Hippocampal formation (tissue), 2 donors: ENCODE measurements at regions not wholly inside any gene's neighbourhood (a gene's known extent, or its start where the extent isn't known, plus 50 kb on each side); places are given as distances from the start of the nearest gene placed in this dataset.
"Not testable (repeated sequence)": the region's sequence is repeated elsewhere in the genome, so short reads cannot be mapped to it uniquely, and the experiment has no call there.

Experiments used
- DNase-seq, 2 donors: peaks; one replicate each; lab custom pipeline; 2025; lab: John Stamatoyannopoulos, UW

- DNase-seq: no peak
These were observed 165.1 kb upstream of the MGAT4C start for GRCh38 chr12:86421333-86421732.

- DNase-seq: no peak
These were observed 158.0 kb upstream of the MGAT4C start for GRCh38 chr12:86414201-86414600.

GRCh38 chr12:86411710-86412109 lies 155.5 kb upstream of the MGAT4C start:
- DNase-seq: no peak

- no peak for DNase-seq
These were observed 151.5 kb upstream of the MGAT4C start for GRCh38 chr12:86407620-86408208.

GRCh38 chr12:86389949-86390348 lies 133.8 kb upstream of the MGAT4C start:
- DNase-seq: no peak

GRCh38 chr12:86387591-86388145 lies 131.5 kb upstream of the MGAT4C start:
- DNase-seq: no peak

- DNase-seq: not testable (repeated sequence)
These were observed 127.6 kb upstream of the MGAT4C start for GRCh38 chr12:86383759-86384158.

- DNase-seq: no peak
These were observed 123.1 kb upstream of the MGAT4C start for GRCh38 chr12:86379337-86379736.

- DNase-seq: no peak
These were observed 119.9 kb upstream of the MGAT4C start for GRCh38 chr12:86376052-86376451.

GRCh38 chr12:86373813-86374212 lies 117.6 kb upstream of the MGAT4C start:
- no peak for DNase-seq

- DNase-seq: no peak
These were observed 110.9 kb upstream of the MGAT4C start for GRCh38 chr12:86367137-86367536.

GRCh38 chr12:86349196-86349595 lies 93.0 kb upstream of the MGAT4C start:
- no peak for DNase-seq

- no peak for DNase-seq
These were observed 77.8 kb upstream of the MGAT4C start for GRCh38 chr12:86333955-86334522.

GRCh38 chr12:86331457-86331856 lies 75.3 kb upstream of the MGAT4C start:
- DNase-seq: no peak

- DNase-seq: no peak
These were observed 74.8 kb upstream of the MGAT4C start for GRCh38 chr12:86331012-86331411.

GRCh38 chr12:86312232-86312631 lies 56.0 kb upstream of the MGAT4C start:
- no peak for DNase-seq
